Hepatocyte (in vitro differentiated cells): ENCODE measurements at regions not wholly inside any gene's neighbourhood (a gene's known extent, or its start where the extent isn't known, plus 50 kb on each side); places are given as distances from the start of the nearest gene placed in this dataset.
"Not testable (repeated sequence)": the region's sequence is repeated elsewhere in the genome, so short reads cannot be mapped to it uniquely, and the experiment has no call there.

Experiments used
- DNase-seq: peaks from one replicate; pipeline ENCODE4 v3.0.0-alpha.2; 2016; ENCODE audit warnings: low spot score
- H2AFZ ChIP-seq: fragments of 200-600 bp; sonication (generic); 2 replicates; pipeline ENCODE4 v1.6.0; 2016; ENCODE audit warnings: antibody characterized with exemption, mild to moderate bottlenecking
- H3K27ac ChIP-seq: fragments of 200-600 bp; sonication (generic); 2 replicates; pipeline ENCODE4 v1.5.1; 2016; ENCODE audit warnings: mild to moderate bottlenecking
- H3K27me3 ChIP-seq: fragments of 200-600 bp; sonication (generic); 2 replicates; pipeline ENCODE4 v1.6.1; 2016
- H3K36me3 ChIP-seq: fragments of 200-600 bp; sonication (generic); replicated peaks from 2 replicates; pipeline ENCODE4 v1.5.1; 2016; ENCODE audit warnings: low read depth; ENCODE audit not compliant: insufficient read depth
- H3K4me1 ChIP-seq: fragments of 200-600 bp; sonication (generic); 2 replicates; pipeline ENCODE4 v1.5.1; 2016; ENCODE audit warnings: mild to moderate bottlenecking, moderate library complexity; ENCODE audit not compliant: insufficient read depth
- H3K4me2 ChIP-seq: fragments of 200-600 bp; sonication (generic); 2 replicates; pipeline ENCODE4 v1.6.0; 2016
- H3K4me3 ChIP-seq: fragments of 200-600 bp; sonication (generic); 2 replicates; pipeline ENCODE4 v1.5.1; 2016; ENCODE audit warnings: mild to moderate bottlenecking
- H3K79me2 ChIP-seq: fragments of 200-600 bp; sonication (generic); 2 replicates; pipeline ENCODE4 v1.6.0; 2017; ENCODE audit warnings: mild to moderate bottlenecking
- H3K9me2 ChIP-seq: fragments of 200-600 bp; sonication (generic); replicated peaks from 2 replicates; pipeline ENCODE4 v1.6.0; 2017; ENCODE audit warnings: mild to moderate bottlenecking; ENCODE audit not compliant: insufficient read depth
- H3K9me3 ChIP-seq: fragments of 200-600 bp; sonication (generic); 2 replicates; pipeline ENCODE4 v1.5.1; 2016; ENCODE audit warnings: low read depth, mild to moderate bottlenecking
- H4K20me1 ChIP-seq: fragments of 200-600 bp; sonication (generic); 2 replicates; pipeline ENCODE4 v1.6.0; 2016; ENCODE audit warnings: mild to moderate bottlenecking; ENCODE audit not compliant: insufficient read depth, poor library complexity, severe bottlenecking
- CTCF ChIP-seq: fragments of 200-600 bp; sonication (generic); IDR thresholded peaks from 2 replicates; pipeline ENCODE4 v1.5.1; 2016; ENCODE audit warnings: antibody characterized with exemption, mild to moderate bottlenecking; ENCODE audit not compliant: poor library complexity
- EZH2 ChIP-seq: fragments of 200-600 bp; sonication (generic); IDR thresholded peaks from 2 replicates; pipeline ENCODE4 v1.6.1; 2016; ENCODE audit warnings: antibody characterized with exemption, mild to moderate bottlenecking, borderline replicate concordance
- EZH2phosphoT487 ChIP-seq: fragments of 200-600 bp; sonication (generic); IDR thresholded peaks from one replicate; pipeline ENCODE4 v1.6.1; 2018; ENCODE audit warnings: antibody characterized with exemption, mild to moderate bottlenecking, low read depth, moderate library complexity; ENCODE audit not compliant: unreplicated experiment, severe bottlenecking
- WGBS: methylation state at CpG from one replicate; pipeline ENCODE4 v1.1.6; 2016; ENCODE audit warnings: low lambda C conversion rate; ENCODE audit errors: missing lambda C conversion rate; 5-methylcytosine and 5-hydroxymethylcytosine counted together

- 38% methylated on average over 1 of the region's 1 CpG for WGBS
- Histone ChIP-seq H3K36me3 (no peaks in the 10 kb centered on the region), H2AFZ (no peak overlapping the region), H3K9me3 (no peaks in the 10 kb centered on the region), H3K4me3 (no peak overlapping the region), H3K27me3 (no peaks in the 10 kb centered on the region), H3K9me2 (no peaks in the 10 kb centered on the region), H3K4me2 (no peak overlapping the region), H3K27ac (no peak overlapping the region), H3K79me2 (no peaks in the 10 kb centered on the region), H3K4me1 (no peaks in the 10 kb centered on the region), H4K20me1 (no peaks in the 10 kb centered on the region)
- TF ChIP-seq CTCF: no peak
- no peak for TF ChIP-seq EZH2phosphoT487
- no peak for TF ChIP-seq EZH2
- DNase-seq: no peak
These were observed 218.5 kb upstream of the ANKRD50 start for GRCh38 chr4:124931050-124931449.

GRCh38 chr4:124922748-124923147 is 210.2 kb upstream of the ANKRD50 start:
- not testable (repeated sequence) for H3K27me3 ChIP-seq, DNase-seq, H3K4me1 ChIP-seq, H3K9me3 ChIP-seq, H4K20me1 ChIP-seq, H3K9me2 ChIP-seq, H3K4me2 ChIP-seq, H3K79me2 ChIP-seq, H3K36me3 ChIP-seq, H3K27ac ChIP-seq, H3K4me3 ChIP-seq, H2AFZ ChIP-seq
- WGBS: 96% methylated on average over 12 of the region's 12 CpGs

- Histone ChIP-seq H2AFZ (no peak overlapping the region), H3K36me3 (no peaks in the 10 kb centered on the region), H3K4me1 (no peaks in the 10 kb centered on the region), H3K4me3 (no peak overlapping the region), H3K27ac (no peak overlapping the region), H3K4me2 (no peak overlapping the region), H3K27me3 (no peaks in the 10 kb centered on the region), H4K20me1 (no peaks in the 10 kb centered on the region), H3K79me2 (no peaks in the 10 kb centered on the region), H3K9me2 (no peaks in the 10 kb centered on the region), H3K9me3 (no peaks in the 10 kb centered on the region)
- WGBS: 92% methylated on average over 3 of the region's 3 CpGs
- TF ChIP-seq CTCF (no peak), EZH2 (no peak)
- DNase-seq: no peak
These were observed 206.1 kb upstream of the ANKRD50 start for GRCh38 chr4:124918559-124919122.

- Histone ChIP-seq H3K36me3 (no peaks in the 10 kb centered on the region), H3K4me3 (no peak overlapping the region), H3K4me1 (no peaks in the 10 kb centered on the region), H3K9me2 (no peaks in the 10 kb centered on the region), H3K27ac (no peak overlapping the region), H2AFZ (no peak overlapping the region), H3K4me2 (no peak overlapping the region), H4K20me1 (no peaks in the 10 kb centered on the region), H3K27me3 (no peaks in the 10 kb centered on the region), H3K9me3 (no peaks in the 10 kb centered on the region), H3K79me2 (no peaks in the 10 kb centered on the region)
- WGBS: 83% methylated on average over 1 of the region's 1 CpG
- TF ChIP-seq EZH2: no peak
- TF ChIP-seq CTCF: no peak
- TF ChIP-seq EZH2phosphoT487: no peak
- DNase-seq: no peak
These were observed 202.5 kb upstream of the ANKRD50 start for GRCh38 chr4:124915073-124915472.
